Ishikawa (cell line): ENCODE measurements at regions not wholly inside any gene's neighbourhood (a gene's known extent, or its start where the extent isn't known, plus 50 kb on each side); places are given as distances from the start of the nearest gene placed in this dataset.

Experiments used
- CEBPB ChIP-seq: IDR thresholded peaks from 2 replicates; pipeline ENCODE4 v1.6.1; 2012
- EGR1 ChIP-seq: IDR thresholded peaks from 2 replicates; pipeline ENCODE4 v1.6.1; 2012
- EP300 ChIP-seq: IDR thresholded peaks from 2 replicates; pipeline ENCODE4 v1.6.1; 2012; ENCODE audit warnings: borderline replicate concordance
- RAD21 ChIP-seq: IDR thresholded peaks from 2 replicates; pipeline ENCODE4 v1.6.1; 2012; ENCODE audit warnings: low read depth
- REST ChIP-seq: IDR thresholded peaks from 2 replicates; pipeline ENCODE4 v1.6.1; 2012; ENCODE audit warnings: low read depth, mild to moderate bottlenecking
- TCF12 ChIP-seq: IDR thresholded peaks from 2 replicates; pipeline ENCODE4 v1.6.1; 2012; ENCODE audit warnings: low read depth

GRCh38 chr12:94098466-94098865, 49.9 kb upstream of the PLXNC1 start:
- TF ChIP-seq EP300 (no peak), REST (no peak), TCF12 (no peak), CEBPB (no peak), EGR1 (no peak), RAD21 (no peak)
